GM23338 (cell line): ENCODE measurements at regions not wholly inside any gene's neighbourhood (a gene's known extent, or its start where the extent isn't known, plus 50 kb on each side); places are given as distances from the start of the nearest gene placed in this dataset.

Experiments
- ATAC-seq: fragments of 200-7000 bp; cut with Tn5 transposase; 3 replicates; pipeline ENCODE4 v1.9.1; 2020
- DNase-seq: peaks from one replicate; pipeline ENCODE4 v3.0.0-alpha.2; 2015; ENCODE audit warnings: low spot score
- H2AFZ ChIP-seq: fragments of 200-600 bp; sonication (generic); 2 replicates; pipeline ENCODE4 v1.8.0; 2016; ENCODE audit warnings: antibody characterized with exemption, mild to moderate bottlenecking, moderate library complexity
- H3F3A ChIP-seq: fragments of 200-600 bp; sonication (generic); replicated peaks from 2 replicates; pipeline ENCODE4 v1.8.0; 2017; ENCODE audit warnings: antibody characterized with exemption, mixed run types, low read depth
- H3K27ac ChIP-seq: fragments of 200-600 bp; sonication (generic); 2 replicates; pipeline ENCODE4 v1.6.1; 2016; ENCODE audit warnings: low read depth
- H3K27me3 ChIP-seq: fragments of 200-600 bp; sonication (generic); 2 replicates; pipeline ENCODE4 v1.8.0; 2016; ENCODE audit warnings: mild to moderate bottlenecking, mixed run types, moderate library complexity; ENCODE audit not compliant: insufficient read depth
- H3K36me3 ChIP-seq: fragments of 200-600 bp; sonication (generic); 2 replicates; pipeline ENCODE4 v1.8.0; 2016; ENCODE audit warnings: mild to moderate bottlenecking; ENCODE audit not compliant: insufficient read depth
- H3K4me1 ChIP-seq: fragments of 200-600 bp; sonication (generic); 2 replicates; pipeline ENCODE4 v1.8.0; 2016; ENCODE audit warnings: mild to moderate bottlenecking, moderate library complexity; ENCODE audit not compliant: insufficient read depth
- H3K4me2 ChIP-seq: fragments of 200-600 bp; sonication (generic); 2 replicates; pipeline ENCODE4 v1.7.1; 2017; ENCODE audit warnings: mixed run types
- H3K4me3 ChIP-seq: fragments of 200-600 bp; sonication (generic); 2 replicates; pipeline ENCODE4 v1.6.1; 2016; ENCODE audit warnings: mixed run types
- H3K79me2 ChIP-seq: fragments of 200-600 bp; sonication (generic); replicated peaks from 2 replicates; pipeline ENCODE4 v1.8.0; 2017; ENCODE audit warnings: mild to moderate bottlenecking; ENCODE audit not compliant: insufficient read depth
- H3K9me2 ChIP-seq: fragments of 200-600 bp; sonication (generic); 2 replicates; pipeline ENCODE4 v1.8.0; 2017; ENCODE audit not compliant: insufficient read depth
- H4K20me1 ChIP-seq: fragments of 200-600 bp; sonication (generic); replicated peaks from 2 replicates; pipeline ENCODE4 v1.8.0; 2017; ENCODE audit warnings: mild to moderate bottlenecking; ENCODE audit not compliant: insufficient read depth
- H3K27ac Mint-ChIP-seq: 2 replicates; pipeline ENCODE4 v1.8.0; 2020; ENCODE audit warnings: inconsistent platforms, mild to moderate bottlenecking, moderate library complexity, mixed read lengths
- H3K27me3 Mint-ChIP-seq: 3 replicates; pipeline ENCODE4 v1.8.0; 2022; ENCODE audit warnings: low read depth, mild to moderate bottlenecking, moderate library complexity, mixed read lengths, inconsistent platforms; ENCODE audit not compliant: insufficient read depth, poor library complexity
- H3K36me3 Mint-ChIP-seq: 3 replicates; pipeline ENCODE4 v1.8.0; 2021; ENCODE audit warnings: low read depth, mild to moderate bottlenecking, inconsistent platforms, moderate library complexity, mixed read lengths
- H3K4me1 Mint-ChIP-seq: 3 replicates; pipeline ENCODE4 v1.8.0; 2020; ENCODE audit warnings: mild to moderate bottlenecking, inconsistent platforms, mixed read lengths
- H3K4me3 Mint-ChIP-seq: 3 replicates; pipeline ENCODE4 v1.8.0; 2021; ENCODE audit warnings: moderate library complexity, mild to moderate bottlenecking, inconsistent platforms, mixed read lengths
- H3K9me3 Mint-ChIP-seq: 3 replicates; pipeline ENCODE4 v1.8.0; 2020; ENCODE audit warnings: moderate library complexity, mild to moderate bottlenecking, inconsistent platforms, mixed read lengths
- CREB1 ChIP-seq: fragments of 250-450 bp; sonication (Bioruptor Pico); IDR thresholded peaks from 2 replicates; pipeline ENCODE4 v1.5.0; 2020; ENCODE audit warnings: low read depth, mild to moderate bottlenecking, moderate library complexity
- CTCF ChIP-seq, 2 experiments: fragments of 200-600 bp in 1 of 2; sonication (generic) in 1 of 2; conservative IDR thresholded peaks; 2 replicates each; pipeline versions ENCODE4 v1.5.1 to v1.6.1; 2016 to 2017; ENCODE audit warnings: antibody characterized with exemption in 2 of 2, low read depth in 2 of 2, mild to moderate bottlenecking in 2 of 2, moderate library complexity in 1 of 2
- ETS1 ChIP-seq: IDR thresholded peaks from 2 replicates; pipeline ENCODE4 v1.6.1; 2016; ENCODE audit warnings: antibody characterized with exemption
- EZH2 ChIP-seq: fragments of 200-600 bp; sonication (generic); IDR thresholded peaks from one replicate; pipeline ENCODE4 v1.8.0; 2017; ENCODE audit warnings: antibody characterized with exemption, mild to moderate bottlenecking, low read depth; ENCODE audit not compliant: unreplicated experiment
- EZH2phosphoT487 ChIP-seq: fragments of 200-600 bp; sonication (generic); IDR thresholded peaks from one replicate; pipeline ENCODE4 v1.8.1; 2018; ENCODE audit warnings: antibody characterized with exemption; ENCODE audit not compliant: unreplicated experiment
- JUNB ChIP-seq: IDR thresholded peaks from one replicate; pipeline ENCODE4 v1.6.1; 2016; ENCODE audit warnings: antibody characterized with exemption; ENCODE audit not compliant: unreplicated experiment
- NANOG ChIP-seq: IDR thresholded peaks from 2 replicates; pipeline ENCODE4 v1.6.1; 2016; ENCODE audit warnings: antibody characterized with exemption, borderline replicate concordance
- POLR2AphosphoS5 ChIP-seq: IDR thresholded peaks from 2 replicates; pipeline ENCODE4 v1.6.1; 2016; ENCODE audit warnings: antibody characterized with exemption, low read depth
- REST ChIP-seq: IDR thresholded peaks from one replicate; pipeline ENCODE4 v1.6.1; 2018; ENCODE audit warnings: antibody characterized with exemption; ENCODE audit not compliant: unreplicated experiment
- STAT1 ChIP-seq: IDR thresholded peaks from one replicate; pipeline ENCODE4 v1.6.1; 2016; ENCODE audit warnings: antibody characterized with exemption; ENCODE audit not compliant: unreplicated experiment
- ZNF114 ChIP-seq: fragments of 250-450 bp; sonication (Bioruptor Pico); IDR thresholded peaks from 2 replicates; pipeline ENCODE4 v1.5.0; 2020; ENCODE audit warnings: mild to moderate bottlenecking, moderate library complexity
- ZNF331 ChIP-seq: fragments of 250-450 bp; sonication (Bioruptor Pico); IDR thresholded peaks from 2 replicates; pipeline ENCODE4 v1.5.0; 2020; ENCODE audit warnings: low read depth, mild to moderate bottlenecking, moderate library complexity
- ZNF462 ChIP-seq: fragments of 250-450 bp; sonication (Bioruptor Pico); IDR thresholded peaks from 2 replicates; pipeline ENCODE4 v1.5.0; 2020; ENCODE audit warnings: mild to moderate bottlenecking, moderate library complexity

- H3K4me1 ChIP-seq, result peaks cover 12% of the 10 kb centered on the region
- no peak overlapping the region for H3K27ac ChIP-seq
- Mint-ChIP-seq H3K36me3 (no peaks in the 10 kb centered on the region), H3K4me1 (peaks cover 26% of the 10 kb centered on the region), H3K27ac (no peak overlapping the region), H3K9me3 (no peaks in the 10 kb centered on the region), H3K4me3 (no peak overlapping the region), H3K27me3 (peaks cover 1% of the 10 kb centered on the region)
- DNase-seq, result no peak
- no peak for TF ChIP-seq NANOG
- TF ChIP-seq ZNF331 (CRISPR knock-in tag), result no peak
- no peak for TF ChIP-seq ETS1
- TF ChIP-seq ZNF462, result no peak
- no peak for TF ChIP-seq ZNF114 (CRISPR knock-in tag)
- no peak for TF ChIP-seq REST
- TF ChIP-seq STAT1, result no peak
- TF ChIP-seq POLR2AphosphoS5, result no peak
- TF ChIP-seq EZH2, result no peak
- no peak for TF ChIP-seq JUNB
- TF ChIP-seq CTCF (conservative IDR thresholded peaks at IDR 0.05; ENCODE audit: low read depth in 2 of 2), result no peak
- TF ChIP-seq EZH2phosphoT487, result no peak
- TF ChIP-seq CREB1 (CRISPR knock-in tag), result no peak
- H3K4me3 ChIP-seq, result no peak overlapping the region
- no peaks in the 10 kb centered on the region for H3F3A ChIP-seq
- no peaks in the 10 kb centered on the region for H3K36me3 ChIP-seq
- H3K4me2 ChIP-seq, result no peak overlapping the region
- H3K9me2 ChIP-seq, result no peaks in the 10 kb centered on the region
- no peak overlapping the region for H2AFZ ChIP-seq
- no peaks in the 10 kb centered on the region for H3K27me3 ChIP-seq
- no peaks in the 10 kb centered on the region for H4K20me1 ChIP-seq
- no peaks in the 10 kb centered on the region for H3K79me2 ChIP-seq
- no peak for ATAC-seq
These were observed 149.7 kb downstream of the RRAGB start for GRCh38 chrX:55867181-55867651.
